Colonic mucosa (tissue), 4 donors: ENCODE measurements at regions not wholly inside any gene's neighbourhood (a gene's known extent, or its start where the extent isn't known, plus 50 kb on each side); places are given as distances from the start of the nearest gene placed in this dataset.

ENCODE experiments used
- DNase-seq: peaks from one replicate; pipeline ENCODE4 v3.0.0-alpha.2; 2020
- H3K27ac ChIP-seq: fragments of 200-600 bp; one replicate; pipeline ENCODE4 v1.8.0; 2021
- H3K27me3 ChIP-seq: fragments of 200-600 bp; one replicate; pipeline ENCODE4 v1.8.0; 2021
- H3K36me3 ChIP-seq: fragments of 200-600 bp; one replicate; pipeline ENCODE4 v1.8.0; 2021
- H3K4me1 ChIP-seq: fragments of 200-600 bp; one replicate; pipeline ENCODE4 v1.8.0; 2021; ENCODE audit warnings: mild to moderate bottlenecking
- H3K4me3 ChIP-seq: fragments of 200-600 bp; one replicate; pipeline ENCODE4 v1.8.0; 2021
- H3K9ac ChIP-seq, 2 donors: one replicate each; pipeline ENCODE4 v1.7.0; 2013; ENCODE audit warnings: control low read depth in 2 of 2, low read depth in 2 of 2, low read length in 2 of 2
- H3K9me3 ChIP-seq: fragments of 200-600 bp; one replicate; pipeline ENCODE4 v1.8.0; 2021
- CTCF ChIP-seq: fragments of 200-600 bp; IDR thresholded peaks from one replicate; pipeline ENCODE4 v1.8.0; 2022; ENCODE audit warnings: antibody characterized with exemption, mild to moderate bottlenecking
- intact Hi-C: fragments of 100-400 bp; cut with DNase I; formaldehyde crosslinking; loops from one replicate; pipeline ENCODE4 v1.14.1; 2022
- donor health status: healthy.
- donor health status: DM: no; HTN: no; CAD: no.
- donor health status: DM: no; HTN: no; CAD: no.

- H3K9me3 ChIP-seq = no peaks in the 10 kb centered on the region
- no peak overlapping the region for H3K4me3 ChIP-seq
- no peak overlapping the region for H3K9ac ChIP-seq
- H3K36me3 ChIP-seq = no peaks in the 10 kb centered on the region
- H3K27me3 ChIP-seq = no peaks in the 10 kb centered on the region
- no peak for TF ChIP-seq CTCF
- no peak for DNase-seq
- H3K4me1 ChIP-seq = no peaks in the 10 kb centered on the region
- intact Hi-C loops = no loop called here
- H3K27ac ChIP-seq = no peak overlapping the region
These were observed 131.2 kb upstream of the ERBB4 start for GRCh38 chr2:212669761-212670160.

GRCh38 chr2:212667751-212668316 lies 129.2 kb upstream of the ERBB4 start:
- H3K4me3 ChIP-seq = no peak overlapping the region
- no peaks in the 10 kb centered on the region for H3K9me3 ChIP-seq
- H3K9ac ChIP-seq = no peak overlapping the region
- no peak overlapping the region for H3K27ac ChIP-seq
- no peak for TF ChIP-seq CTCF
- intact Hi-C loops = no loop called here
- H3K4me1 ChIP-seq = no peaks in the 10 kb centered on the region
- no peaks in the 10 kb centered on the region for H3K27me3 ChIP-seq
- no peaks in the 10 kb centered on the region for H3K36me3 ChIP-seq
- no peak for DNase-seq

DNA sequence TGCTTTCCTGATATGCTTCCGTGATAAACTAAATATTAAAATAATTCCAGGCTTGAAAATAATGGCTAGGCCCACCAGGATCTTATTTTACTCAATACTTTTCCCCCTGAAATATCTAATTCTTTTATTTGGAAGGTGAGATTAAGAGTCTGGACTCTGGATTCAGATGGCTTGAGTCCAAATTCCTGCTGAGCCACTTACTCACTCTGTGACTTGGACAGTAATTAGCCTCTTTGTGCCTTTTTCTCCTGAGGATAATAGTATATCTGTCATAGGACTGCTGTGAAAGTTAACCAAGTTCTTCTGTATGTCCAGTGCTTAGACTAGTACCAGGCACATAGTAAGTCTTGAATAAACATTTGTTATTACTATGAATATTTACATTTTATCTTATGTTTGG lies 127.3 kb upstream of the ERBB4 start:
- TF ChIP-seq CTCF = no peak
- Histone ChIP-seq H3K4me3 (no peak overlapping the region), H3K36me3 (no peaks in the 10 kb centered on the region), H3K4me1 (no peaks in the 10 kb centered on the region), H3K27ac (no peak overlapping the region), H3K9me3 (no peaks in the 10 kb centered on the region), H3K27me3 (no peaks in the 10 kb centered on the region), H3K9ac (no peak overlapping the region)
- intact Hi-C loops = no loop called here
- no peak for DNase-seq

DNA sequence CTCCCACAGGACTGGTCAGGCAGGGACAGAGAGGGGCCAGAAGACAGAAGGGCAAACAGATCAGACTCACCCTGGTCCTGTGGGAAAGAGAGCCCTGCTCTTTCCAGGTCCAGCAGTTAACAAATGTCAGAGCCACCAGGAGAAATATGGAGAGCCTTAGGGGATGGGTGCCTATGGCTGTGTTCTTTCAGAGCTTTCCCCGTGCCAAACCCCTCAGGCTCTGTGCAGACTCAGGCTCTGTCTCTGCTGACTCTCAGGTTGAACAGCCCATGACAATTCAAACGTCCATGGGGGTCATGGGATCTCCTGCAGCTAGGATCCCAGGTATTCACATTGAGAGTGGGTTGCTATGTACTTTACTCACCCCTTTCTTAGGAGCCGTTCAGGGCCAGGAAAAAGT lies 120.8 kb upstream of the ERBB4 start:
- no peaks in the 10 kb centered on the region for H3K4me1 ChIP-seq
- no peak overlapping the region for H3K27ac ChIP-seq
- no peak overlapping the region for H3K9ac ChIP-seq
- H3K27me3 ChIP-seq = no peaks in the 10 kb centered on the region
- no peaks in the 10 kb centered on the region for H3K36me3 ChIP-seq
- no peaks in the 10 kb centered on the region for H3K9me3 ChIP-seq
- intact Hi-C loops = no loop called here
- no peak for DNase-seq
- no peak for TF ChIP-seq CTCF
- no peak overlapping the region for H3K4me3 ChIP-seq

- intact Hi-C loops = no loop called here
- Histone ChIP-seq H3K9me3 (no peaks in the 10 kb centered on the region), H3K9ac (no peak overlapping the region), H3K36me3 (no peaks in the 10 kb centered on the region), H3K4me3 (no peak overlapping the region), H3K4me1 (no peaks in the 10 kb centered on the region), H3K27me3 (no peaks in the 10 kb centered on the region), H3K27ac (no peak overlapping the region)
- TF ChIP-seq CTCF = no peak
- DNase-seq = no peak
These were observed 111.0 kb upstream of the ERBB4 start for GRCh38 chr2:212649646-212650045.
